GM12878 (cell line): ENCODE measurements at regions not wholly inside any gene's neighbourhood (a gene's known extent, or its start where the extent isn't known, plus 50 kb on each side); places are given as distances from the start of the nearest gene placed in this dataset.

Source experiments
- ATAC-seq: fragments of 200-7000 bp; cut with Tn5 transposase; 3 replicates; pipeline ENCODE4 v1.9.1; 2020; ENCODE audit warnings: mild to moderate bottlenecking, moderate library complexity
- BruUV-seq: library from RNA; stranded (reverse); fragments of 400-500 nt; replicated peaks from 2 replicates; lab custom pipeline; 2021; lab: Mats Ljungman, UMichigan
- CTCF ChIA-PET: fragments of 300-600 bp; sonication (Branson Sonifier 250); formaldehyde crosslinking; extraction: SDS; loops from one replicate; lab custom pipeline; 2021; ENCODE audit warnings: inconsistent platforms; lab: Yijun Ruan, JAX
- POLR2A ChIA-PET: fragments of 350-600 bp; formaldehyde crosslinking; extraction: SDS; loops from one replicate; lab custom pipeline; 2021; ENCODE audit warnings: inconsistent platforms; lab: Charles Lee
- RAD21 ChIA-PET: fragments of 300-600 bp; sonication (Branson Sonifier 250); formaldehyde crosslinking; loops from one replicate; lab custom pipeline; 2023; ENCODE audit warnings: antibody characterized with exemption; ENCODE audit not compliant: unreplicated experiment; lab: Charles Lee
- SMC1A ChIA-PET: fragments of 300-600 bp; sonication (Branson Sonifier 250); formaldehyde crosslinking; loops from one replicate; lab custom pipeline; 2023; ENCODE audit not compliant: unreplicated experiment, uncharacterized antibody; lab: Charles Lee
- DNase-seq: peaks from one replicate; pipeline ENCODE4 v3.0.0-alpha.2; 2011; ENCODE audit warnings: low read depth, low spot score
- FAIRE-seq: peaks from 3 replicates; lab custom pipeline; 2011; peaks lifted over from hg19 to GRCh38; lab: Jason Lieb, UNC
- H2AFZ ChIP-seq: 2 replicates; pipeline ENCODE4 v1.6.0; 2011; ENCODE audit warnings: low read depth, low read length, control low read depth; ENCODE audit not compliant: control insufficient read depth
- H3K27ac ChIP-seq: 2 replicates; pipeline ENCODE4 v1.5.1; 2011; ENCODE audit warnings: control low read depth; ENCODE audit not compliant: control insufficient read depth, insufficient read depth
- H3K27me3 ChIP-seq, 2 experiments: replicated peaks in 1 of 2; 2 replicates each; pipeline versions ENCODE4 v1.6.0 to v1.6.1; 2011; ENCODE audit warnings: low read length in 1 of 2; ENCODE audit not compliant: control insufficient read depth in 2 of 2, insufficient read depth in 2 of 2
- H3K36me3 ChIP-seq, 2 experiments: 2 replicates each; pipeline ENCODE4 v1.5.1; 2011; ENCODE audit warnings: low read length in 1 of 2; ENCODE audit not compliant: control insufficient read depth in 2 of 2, insufficient read depth in 2 of 2
- H3K4me1 ChIP-seq: 2 replicates; pipeline ENCODE4 v1.6.1; 2011; ENCODE audit warnings: mild to moderate bottlenecking, low read length, moderate library complexity, mixed read lengths; ENCODE audit not compliant: control insufficient read depth, insufficient read depth
- H3K4me2 ChIP-seq: 2 replicates; pipeline ENCODE4 v1.6.0; 2011; ENCODE audit warnings: control low read depth; ENCODE audit not compliant: control insufficient read depth, insufficient read depth
- H3K4me3 ChIP-seq: fragments of 200-600 bp; sonication (generic); 2 replicates; pipeline ENCODE4 v1.5.1; 2016
- H3K79me2 ChIP-seq: 2 replicates; pipeline ENCODE4 v1.6.0; 2011; ENCODE audit warnings: low read length; ENCODE audit not compliant: control insufficient read depth, insufficient read depth
- H3K9ac ChIP-seq: 2 replicates; pipeline ENCODE4 v1.8.0; 2011; ENCODE audit warnings: low read length, control low read depth, mixed read lengths; ENCODE audit not compliant: control insufficient read depth, insufficient read depth
- H3K9me3 ChIP-seq: replicated peaks from 3 replicates; pipeline ENCODE4 v1.5.1; 2011; ENCODE audit warnings: mild to moderate bottlenecking, low read length; ENCODE audit not compliant: control insufficient read depth, insufficient read depth
- H4K20me1 ChIP-seq: 2 replicates; pipeline ENCODE4 v1.6.0; 2011; ENCODE audit not compliant: control insufficient read depth, insufficient read depth
- CBX3 ChIP-seq: fragments of 200-600 bp; sonication (generic); IDR thresholded peaks from 2 replicates; pipeline ENCODE4 v1.6.1; 2016; ENCODE audit warnings: low read depth, borderline replicate concordance
- FOXK2 ChIP-seq: fragments of 450-650 bp; IDR thresholded peaks from 2 replicates; pipeline ENCODE4 v1.6.1; 2017; ENCODE audit warnings: mild to moderate bottlenecking, moderate library complexity
- IKZF2 ChIP-seq, 2 experiments: fragments of 450-650 bp; IDR thresholded peaks; 2 replicates each; pipeline ENCODE4 v1.6.1; 2017; ENCODE audit warnings: mild to moderate bottlenecking in 2 of 2, moderate library complexity in 2 of 2
- MEF2A ChIP-seq: IDR thresholded peaks from 2 replicates; pipeline ENCODE4 v1.6.1; 2011; ENCODE audit warnings: low read depth, mild to moderate bottlenecking, low read length, moderate library complexity; ENCODE audit not compliant: insufficient read depth
- MEF2B ChIP-seq: fragments of 450-650 bp; IDR thresholded peaks from 2 replicates; pipeline ENCODE4 v1.6.1; 2018; ENCODE audit warnings: mild to moderate bottlenecking, moderate library complexity; ENCODE audit not compliant: partially characterized antibody, poor library complexity, severe bottlenecking
- NR2F1 ChIP-seq: fragments of 450-650 bp; conservative IDR thresholded peaks from 2 replicates; pipeline ENCODE4 v1.6.1; 2017; ENCODE audit warnings: mild to moderate bottlenecking
- PML ChIP-seq: IDR thresholded peaks from 2 replicates; pipeline ENCODE4 v1.6.1; 2012; ENCODE audit warnings: low read length, inconsistent platforms
- POLR2A ChIP-seq: IDR thresholded peaks from 2 replicates; pipeline ENCODE4 v1.6.1; 2011; ENCODE audit warnings: low read depth, mild to moderate bottlenecking, low read length
- POLR2AphosphoS5 ChIP-seq: IDR thresholded peaks from 2 replicates; pipeline ENCODE4 v1.6.1; 2011; ENCODE audit warnings: mild to moderate bottlenecking, low read length, inconsistent platforms
- POU2F2 ChIP-seq: IDR thresholded peaks from 3 replicates; pipeline ENCODE4 v1.6.1; 2011; ENCODE audit warnings: low read depth, mild to moderate bottlenecking, low read length, borderline replicate concordance
- SIX5 ChIP-seq: IDR thresholded peaks from 2 replicates; pipeline ENCODE4 v1.6.1; 2011; ENCODE audit warnings: mild to moderate bottlenecking, low read depth, low read length, moderate library complexity; ENCODE audit not compliant: severe bottlenecking
- SMAD5 ChIP-seq: IDR thresholded peaks from 2 replicates; pipeline ENCODE4 v1.6.1; 2016; ENCODE audit warnings: antibody characterized with exemption, low read depth
- TCF3 ChIP-seq: IDR thresholded peaks from 2 replicates; pipeline ENCODE4 v1.6.1; 2012; ENCODE audit warnings: low read depth, mild to moderate bottlenecking, low read length, borderline replicate concordance; ENCODE audit not compliant: insufficient read depth
- WGBS: methylation state at CpG from one replicate; pipeline ENCODE4 v1.1.6; 2016; ENCODE audit warnings: low lambda C conversion rate; ENCODE audit not compliant: insufficient replicate concordance, insufficient coverage; ENCODE audit errors: missing lambda C conversion rate; 5-methylcytosine and 5-hydroxymethylcytosine counted together
- in situ Hi-C: fragments of 300-500 bp; cut with MboI; formaldehyde crosslinking; loops from 9 replicates; pipeline ENCODE4 v1.14.3; 2018; ENCODE audit warnings: mixed read lengths
- intact Hi-C: fragments of 100-400 bp; cut with micrococcal nuclease; formaldehyde crosslinking; loops from one replicate; pipeline ENCODE4 v1.14.2; 2022; ENCODE audit not compliant: unreplicated experiment
- TF ChIP-seq, protein P1 (sequence below): fragments of 450-650 bp; IDR thresholded peaks from 2 replicates; pipeline ENCODE4 v1.6.1; 2017; ENCODE audit warnings: antibody characterized with exemption, mild to moderate bottlenecking, moderate library complexity
- TF ChIP-seq, protein P2 (sequence below): IDR thresholded peaks from 2 replicates; pipeline ENCODE4 v1.6.1; 2012; ENCODE audit warnings: low read length, inconsistent platforms
- TF ChIP-seq, protein P3 (sequence below): fragments of 450-650 bp; IDR thresholded peaks from 2 replicates; pipeline ENCODE4 v1.6.1; 2017; ENCODE audit warnings: mild to moderate bottlenecking
- TF ChIP-seq, protein P4 (sequence below): IDR thresholded peaks from 2 replicates; pipeline ENCODE4 v1.6.1; 2011; ENCODE audit warnings: low read depth, low read length, improper control_type of control experiment, borderline replicate concordance

DNA sequence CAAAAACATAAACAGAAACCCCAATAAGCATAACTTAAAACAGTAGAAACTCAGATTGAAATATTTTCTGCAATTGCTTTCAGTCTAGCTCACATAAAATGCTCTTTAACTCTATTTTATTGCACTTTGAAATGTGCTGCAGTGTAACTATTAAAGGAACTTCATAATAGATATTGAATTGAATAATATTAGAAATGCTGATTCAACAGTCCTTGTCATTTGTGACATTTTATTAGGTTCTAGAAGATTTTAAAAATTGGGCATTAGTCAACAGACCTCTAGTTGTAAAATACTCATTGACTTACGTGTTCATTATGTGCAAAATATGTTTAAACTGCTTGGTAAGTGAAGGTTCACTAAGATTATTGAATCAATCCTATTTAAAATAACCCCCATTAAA, 1422.3 kb downstream of the PLA2G4A start (continued):
- no peak for TF ChIP-seq POLR2AphosphoS5
- TF ChIP-seq, protein P1, sequence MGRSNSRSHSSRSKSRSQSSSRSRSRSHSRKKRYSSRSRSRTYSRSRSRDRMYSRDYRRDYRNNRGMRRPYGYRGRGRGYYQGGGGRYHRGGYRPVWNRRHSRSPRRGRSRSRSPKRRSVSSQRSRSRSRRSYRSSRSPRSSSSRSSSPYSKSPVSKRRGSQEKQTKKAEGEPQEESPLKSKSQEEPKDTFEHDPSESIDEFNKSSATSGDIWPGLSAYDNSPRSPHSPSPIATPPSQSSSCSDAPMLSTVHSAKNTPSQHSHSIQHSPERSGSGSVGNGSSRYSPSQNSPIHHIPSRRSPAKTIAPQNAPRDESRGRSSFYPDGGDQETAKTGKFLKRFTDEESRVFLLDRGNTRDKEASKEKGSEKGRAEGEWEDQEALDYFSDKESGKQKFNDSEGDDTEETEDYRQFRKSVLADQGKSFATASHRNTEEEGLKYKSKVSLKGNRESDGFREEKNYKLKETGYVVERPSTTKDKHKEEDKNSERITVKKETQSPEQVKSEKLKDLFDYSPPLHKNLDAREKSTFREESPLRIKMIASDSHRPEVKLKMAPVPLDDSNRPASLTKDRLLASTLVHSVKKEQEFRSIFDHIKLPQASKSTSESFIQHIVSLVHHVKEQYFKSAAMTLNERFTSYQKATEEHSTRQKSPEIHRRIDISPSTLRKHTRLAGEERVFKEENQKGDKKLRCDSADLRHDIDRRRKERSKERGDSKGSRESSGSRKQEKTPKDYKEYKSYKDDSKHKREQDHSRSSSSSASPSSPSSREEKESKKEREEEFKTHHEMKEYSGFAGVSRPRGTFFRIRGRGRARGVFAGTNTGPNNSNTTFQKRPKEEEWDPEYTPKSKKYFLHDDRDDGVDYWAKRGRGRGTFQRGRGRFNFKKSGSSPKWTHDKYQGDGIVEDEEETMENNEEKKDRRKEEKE = no peak

DNA sequence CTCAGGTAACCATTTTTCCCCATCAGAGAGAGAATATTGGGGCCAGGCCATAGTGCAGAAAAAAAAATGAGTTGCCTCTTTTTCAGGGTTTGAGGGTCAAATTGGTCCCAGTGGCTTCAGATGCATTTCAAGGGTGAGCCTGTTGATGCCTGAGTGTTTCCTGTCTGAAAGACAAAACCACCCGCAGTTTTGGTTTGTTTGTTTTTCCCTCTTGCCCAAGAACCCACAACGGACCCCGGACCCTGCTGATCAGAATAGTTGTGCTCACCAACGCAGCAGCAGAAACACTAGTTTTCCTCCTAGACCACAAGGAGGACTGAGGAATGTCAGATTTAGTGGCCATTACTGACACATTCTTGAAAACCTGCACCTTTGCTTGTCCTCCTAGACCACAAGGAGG, 1433.1 kb downstream of the PLA2G4A start:
- RAD21 ChIA-PET = no interaction called here
- H3K36me3 ChIP-seq = no peaks in the 10 kb centered on the region
- SMC1A ChIA-PET = no interaction called here
- BruUV-seq = no TSS peak
- intact Hi-C loops (no loop called here), in situ Hi-C loops (no loop called here)
- no peak overlapping the region for H3K4me3 ChIP-seq
- H4K20me1 ChIP-seq = no peaks in the 10 kb centered on the region
- H3K79me2 ChIP-seq = no peaks in the 10 kb centered on the region
- H3K9ac ChIP-seq = no peak overlapping the region
- 2% methylated on average over 4 of the region's 4 CpGs for WGBS
- FAIRE-seq (no peak), ATAC-seq (no peak), DNase-seq (no peak)
- H3K27ac ChIP-seq = no peak overlapping the region
- POLR2A ChIA-PET = no interaction called here
- H3K4me2 ChIP-seq = no peak overlapping the region
- no peaks in the 10 kb centered on the region for H3K9me3 ChIP-seq
- H3K4me1 ChIP-seq = no peaks in the 10 kb centered on the region
- no peak overlapping the region for H2AFZ ChIP-seq
- CTCF ChIA-PET = no interaction called here
- no peaks in the 10 kb centered on the region for H3K27me3 ChIP-seq
- TF ChIP-seq POU2F2 = no peak
- TF ChIP-seq NR2F1 = no peak
- TF ChIP-seq, protein P2, sequence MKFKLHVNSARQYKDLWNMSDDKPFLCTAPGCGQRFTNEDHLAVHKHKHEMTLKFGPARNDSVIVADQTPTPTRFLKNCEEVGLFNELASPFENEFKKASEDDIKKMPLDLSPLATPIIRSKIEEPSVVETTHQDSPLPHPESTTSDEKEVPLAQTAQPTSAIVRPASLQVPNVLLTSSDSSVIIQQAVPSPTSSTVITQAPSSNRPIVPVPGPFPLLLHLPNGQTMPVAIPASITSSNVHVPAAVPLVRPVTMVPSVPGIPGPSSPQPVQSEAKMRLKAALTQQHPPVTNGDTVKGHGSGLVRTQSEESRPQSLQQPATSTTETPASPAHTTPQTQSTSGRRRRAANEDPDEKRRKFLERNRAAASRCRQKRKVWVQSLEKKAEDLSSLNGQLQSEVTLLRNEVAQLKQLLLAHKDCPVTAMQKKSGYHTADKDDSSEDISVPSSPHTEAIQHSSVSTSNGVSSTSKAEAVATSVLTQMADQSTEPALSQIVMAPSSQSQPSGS = no peak
- no peak for TF ChIP-seq PML
- no peak for TF ChIP-seq MEF2A
- TF ChIP-seq CBX3 = no peak
- TF ChIP-seq, protein P3, sequence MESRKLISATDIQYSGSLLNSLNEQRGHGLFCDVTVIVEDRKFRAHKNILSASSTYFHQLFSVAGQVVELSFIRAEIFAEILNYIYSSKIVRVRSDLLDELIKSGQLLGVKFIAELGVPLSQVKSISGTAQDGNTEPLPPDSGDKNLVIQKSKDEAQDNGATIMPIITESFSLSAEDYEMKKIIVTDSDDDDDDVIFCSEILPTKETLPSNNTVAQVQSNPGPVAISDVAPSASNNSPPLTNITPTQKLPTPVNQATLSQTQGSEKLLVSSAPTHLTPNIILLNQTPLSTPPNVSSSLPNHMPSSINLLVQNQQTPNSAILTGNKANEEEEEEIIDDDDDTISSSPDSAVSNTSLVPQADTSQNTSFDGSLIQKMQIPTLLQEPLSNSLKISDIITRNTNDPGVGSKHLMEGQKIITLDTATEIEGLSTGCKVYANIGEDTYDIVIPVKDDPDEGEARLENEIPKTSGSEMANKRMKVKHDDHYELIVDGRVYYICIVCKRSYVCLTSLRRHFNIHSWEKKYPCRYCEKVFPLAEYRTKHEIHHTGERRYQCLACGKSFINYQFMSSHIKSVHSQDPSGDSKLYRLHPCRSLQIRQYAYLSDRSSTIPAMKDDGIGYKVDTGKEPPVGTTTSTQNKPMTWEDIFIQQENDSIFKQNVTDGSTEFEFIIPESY = no peak
- no peak for TF ChIP-seq SIX5
- TF ChIP-seq TCF3 = no peak
- TF ChIP-seq, protein P4, sequence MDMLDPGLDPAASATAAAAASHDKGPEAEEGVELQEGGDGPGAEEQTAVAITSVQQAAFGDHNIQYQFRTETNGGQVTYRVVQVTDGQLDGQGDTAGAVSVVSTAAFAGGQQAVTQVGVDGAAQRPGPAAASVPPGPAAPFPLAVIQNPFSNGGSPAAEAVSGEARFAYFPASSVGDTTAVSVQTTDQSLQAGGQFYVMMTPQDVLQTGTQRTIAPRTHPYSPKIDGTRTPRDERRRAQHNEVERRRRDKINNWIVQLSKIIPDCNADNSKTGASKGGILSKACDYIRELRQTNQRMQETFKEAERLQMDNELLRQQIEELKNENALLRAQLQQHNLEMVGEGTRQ = no peak
- TF ChIP-seq SMAD5 = no peak
- no peak for TF ChIP-seq MEF2B
- no peak for TF ChIP-seq POLR2A
- TF ChIP-seq IKZF2 (IDR thresholded peaks at IDR 0.05) = no peak
- no peak for TF ChIP-seq FOXK2
